Astrocyte (in vitro differentiated cells and primary cell): ENCODE measurements at regions not wholly inside any gene's neighbourhood (a gene's known extent, or its start where the extent isn't known, plus 50 kb on each side); places are given as distances from the start of the nearest gene placed in this dataset.
"Not testable (repeated sequence)": the region's sequence is repeated elsewhere in the genome, so short reads cannot be mapped to it uniquely, and the experiment has no call there.

Experiments used
- DNase-seq: peaks from one replicate; pipeline ENCODE4 v3.0.0-alpha.2; 2010; ENCODE audit warnings: low read depth
- FAIRE-seq: peaks from 2 replicates; lab custom pipeline; 2011; peaks lifted over from hg19 to GRCh38; lab: Jason Lieb, UNC
- H2AFZ ChIP-seq: 2 replicates; pipeline ENCODE4 v1.6.0; 2012; ENCODE audit warnings: low read depth, low read length, inconsistent platforms
- H3K27ac ChIP-seq: 2 replicates; pipeline ENCODE4 v1.5.1; 2011; ENCODE audit warnings: low read depth, low read length, inconsistent platforms
- H3K27me3 ChIP-seq: 2 replicates; pipeline ENCODE4 v1.6.0; 2011; ENCODE audit warnings: low read length, inconsistent platforms; ENCODE audit not compliant: insufficient read depth
- H3K36me3 ChIP-seq: 2 replicates; pipeline ENCODE4 v1.5.1; 2011; ENCODE audit warnings: low read length, inconsistent platforms; ENCODE audit not compliant: insufficient read depth
- H3K4me1 ChIP-seq: 2 replicates; pipeline ENCODE4 v1.5.1; 2011; ENCODE audit warnings: low read length, inconsistent platforms; ENCODE audit not compliant: insufficient read depth
- H3K4me2 ChIP-seq: 2 replicates; pipeline ENCODE4 v1.6.0; 2012; ENCODE audit warnings: low read length, inconsistent platforms
- H3K4me3 ChIP-seq: 2 replicates; pipeline ENCODE4 v1.5.1; 2011; ENCODE audit warnings: low read depth, mild to moderate bottlenecking, low read length, inconsistent platforms; ENCODE audit not compliant: insufficient read depth
- H3K79me2 ChIP-seq: 2 replicates; pipeline ENCODE4 v1.6.0; 2012; ENCODE audit warnings: mild to moderate bottlenecking, low read length, inconsistent platforms; ENCODE audit not compliant: insufficient read depth
- H3K9ac ChIP-seq: 2 replicates; pipeline ENCODE4 v1.6.0; 2012; ENCODE audit warnings: mild to moderate bottlenecking, low read length, inconsistent platforms
- H3K9me3 ChIP-seq: 2 replicates; pipeline ENCODE4 v1.5.1; 2012; ENCODE audit warnings: low read depth, mild to moderate bottlenecking, low read length, inconsistent platforms; ENCODE audit not compliant: insufficient read depth
- H4K20me1 ChIP-seq: 2 replicates; pipeline ENCODE4 v1.6.0; 2012; ENCODE audit warnings: low read length, inconsistent platforms; ENCODE audit not compliant: insufficient read depth
- H3K27ac Mint-ChIP-seq: one replicate; pipeline ENCODE4 v1.8.0; 2021; ENCODE audit warnings: mild to moderate bottlenecking, mixed read lengths; ENCODE audit not compliant: unreplicated experiment
- H3K27me3 Mint-ChIP-seq: one replicate; pipeline ENCODE4 v1.8.0; 2021; ENCODE audit warnings: low read depth, mixed read lengths; ENCODE audit not compliant: unreplicated experiment
- H3K36me3 Mint-ChIP-seq: one replicate; pipeline ENCODE4 v1.8.0; 2021; ENCODE audit warnings: low read depth, mixed read lengths; ENCODE audit not compliant: unreplicated experiment
- H3K4me1 Mint-ChIP-seq: one replicate; pipeline ENCODE4 v1.8.0; 2021; ENCODE audit warnings: low read depth, mixed read lengths; ENCODE audit not compliant: unreplicated experiment
- H3K4me3 Mint-ChIP-seq: one replicate; pipeline ENCODE4 v1.8.0; 2021; ENCODE audit warnings: mild to moderate bottlenecking, moderate library complexity, mixed read lengths; ENCODE audit not compliant: unreplicated experiment
- H3K9me3 Mint-ChIP-seq: one replicate; pipeline ENCODE4 v1.8.0; 2021; ENCODE audit warnings: mild to moderate bottlenecking, mixed read lengths; ENCODE audit not compliant: unreplicated experiment
- EZH2 ChIP-seq: IDR thresholded peaks from 2 replicates; pipeline ENCODE4 v1.6.1; 2012; ENCODE audit warnings: mild to moderate bottlenecking, low read length, inconsistent platforms; ENCODE audit not compliant: insufficient read depth
- TF ChIP-seq, protein P1 (sequence below): IDR thresholded peaks from 2 replicates; pipeline ENCODE4 v1.5.1; 2011; ENCODE audit warnings: low read depth, mild to moderate bottlenecking, inconsistent platforms, low read length, moderate library complexity; ENCODE audit not compliant: insufficient read depth

DNA sequence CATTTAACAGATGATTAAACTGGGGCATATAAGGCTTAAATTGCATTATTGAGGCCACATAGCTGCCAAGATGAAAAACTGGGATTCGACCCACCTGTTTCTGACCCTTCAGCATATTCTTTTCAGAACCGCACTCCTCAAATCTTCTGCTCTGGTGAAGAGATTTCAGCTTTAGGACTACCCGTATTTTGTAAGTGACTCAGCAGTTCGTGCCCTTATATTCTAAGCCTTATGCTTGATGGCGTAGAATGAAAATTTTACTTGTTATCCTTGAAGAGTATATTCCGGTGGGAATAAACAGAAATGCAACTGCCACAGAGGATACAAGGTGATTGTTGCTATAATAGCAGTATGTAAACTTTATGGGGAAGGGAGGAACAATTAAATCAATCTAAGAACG is 657.1 kb downstream of the DOK5 start:
- Mint-ChIP-seq H3K9me3 (peaks cover 4% of the 10 kb centered on the region), H3K4me1 (no peaks in the 10 kb centered on the region), H3K27ac (no peak overlapping the region), H3K27me3 (no peaks in the 10 kb centered on the region), H3K4me3 (no peak overlapping the region), H3K36me3 (no peaks in the 10 kb centered on the region)
- Histone ChIP-seq H4K20me1 (no peaks in the 10 kb centered on the region), H3K9ac (no peak overlapping the region), H3K9me3 (no peaks in the 10 kb centered on the region), H3K27ac (no peak overlapping the region), H3K4me3 (no peak overlapping the region), H3K4me1 (no peaks in the 10 kb centered on the region), H3K27me3 (no peaks in the 10 kb centered on the region), H2AFZ (no peak overlapping the region), H3K4me2 (no peak overlapping the region), H3K36me3 (no peaks in the 10 kb centered on the region), H3K79me2 (no peaks in the 10 kb centered on the region)
- no peak for FAIRE-seq
- no peak for DNase-seq
- TF ChIP-seq, protein P1, sequence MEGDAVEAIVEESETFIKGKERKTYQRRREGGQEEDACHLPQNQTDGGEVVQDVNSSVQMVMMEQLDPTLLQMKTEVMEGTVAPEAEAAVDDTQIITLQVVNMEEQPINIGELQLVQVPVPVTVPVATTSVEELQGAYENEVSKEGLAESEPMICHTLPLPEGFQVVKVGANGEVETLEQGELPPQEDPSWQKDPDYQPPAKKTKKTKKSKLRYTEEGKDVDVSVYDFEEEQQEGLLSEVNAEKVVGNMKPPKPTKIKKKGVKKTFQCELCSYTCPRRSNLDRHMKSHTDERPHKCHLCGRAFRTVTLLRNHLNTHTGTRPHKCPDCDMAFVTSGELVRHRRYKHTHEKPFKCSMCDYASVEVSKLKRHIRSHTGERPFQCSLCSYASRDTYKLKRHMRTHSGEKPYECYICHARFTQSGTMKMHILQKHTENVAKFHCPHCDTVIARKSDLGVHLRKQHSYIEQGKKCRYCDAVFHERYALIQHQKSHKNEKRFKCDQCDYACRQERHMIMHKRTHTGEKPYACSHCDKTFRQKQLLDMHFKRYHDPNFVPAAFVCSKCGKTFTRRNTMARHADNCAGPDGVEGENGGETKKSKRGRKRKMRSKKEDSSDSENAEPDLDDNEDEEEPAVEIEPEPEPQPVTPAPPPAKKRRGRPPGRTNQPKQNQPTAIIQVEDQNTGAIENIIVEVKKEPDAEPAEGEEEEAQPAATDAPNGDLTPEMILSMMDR, result no peak
- no peak for TF ChIP-seq EZH2

GRCh38 chr20:55117577-55117976 is 642.2 kb downstream of the DOK5 start:
- not testable (repeated sequence) for H3K4me3 Mint-ChIP-seq, FAIRE-seq, DNase-seq

GRCh38 chr20:55116598-55116997 is 641.2 kb downstream of the DOK5 start:
- Histone ChIP-seq H3K4me2 (no peak overlapping the region), H4K20me1 (no peaks in the 10 kb centered on the region), H3K9me3 (no peaks in the 10 kb centered on the region), H3K79me2 (no peaks in the 10 kb centered on the region), H3K27me3 (no peaks in the 10 kb centered on the region), H3K4me3 (no peak overlapping the region), H3K4me1 (no peaks in the 10 kb centered on the region), H2AFZ (no peak overlapping the region), H3K9ac (no peak overlapping the region), H3K36me3 (no peaks in the 10 kb centered on the region), H3K27ac (no peak overlapping the region)
- peaks cover 5% of the 10 kb centered on the region for H3K9me3 Mint-ChIP-seq
- DNase-seq (no peak), FAIRE-seq (no peak)
- no peaks in the 10 kb centered on the region for H3K36me3 Mint-ChIP-seq
- H3K4me3 Mint-ChIP-seq, result no peak overlapping the region
- TF ChIP-seq, protein P1, result no peak
- TF ChIP-seq EZH2, result no peak
- no peak overlapping the region for H3K27ac Mint-ChIP-seq
- no peaks in the 10 kb centered on the region for H3K27me3 Mint-ChIP-seq
- H3K4me1 Mint-ChIP-seq, result no peaks in the 10 kb centered on the region

More at GRCh38 chr20:55117577-55117976, 642.2 kb downstream of the DOK5 start:
- not testable (repeated sequence) for H3K4me1 Mint-ChIP-seq, H3K79me2 ChIP-seq, H3K4me1 ChIP-seq, H3K27ac Mint-ChIP-seq, H3K9me3 Mint-ChIP-seq, H4K20me1 ChIP-seq, H3K27me3 ChIP-seq, H3K4me2 ChIP-seq, H3K36me3 Mint-ChIP-seq, H3K27me3 Mint-ChIP-seq, H3K27ac ChIP-seq, H2AFZ ChIP-seq, H3K4me3 ChIP-seq, H3K36me3 ChIP-seq, H3K9ac ChIP-seq, H3K9me3 ChIP-seq
